Gastroesophageal sphincter (tissue), 3 donors: ENCODE measurements at regions not wholly inside any gene's neighbourhood (a gene's known extent, or its start where the extent isn't known, plus 50 kb on each side); places are given as distances from the start of the nearest gene placed in this dataset.

Experiments used
- CTCF ChIP-seq, 4 experiments: fragments of 200-600 bp in 2 of 4; fragments of 450-650 bp in 2 of 4; sonication (generic) in 1 of 4; IDR thresholded peaks; one replicate each; pipeline ENCODE4 v1.5.1; 2017 to 2019; ENCODE audit warnings: antibody characterized with exemption in 4 of 4, mild to moderate bottlenecking in 2 of 4, moderate library complexity in 2 of 4
- EP300 ChIP-seq: sonication (generic); formaldehyde crosslinking; IDR thresholded peaks from one replicate; pipeline ENCODE4 v1.6.1; 2017; ENCODE audit warnings: antibody characterized with exemption, mild to moderate bottlenecking
- POLR2A ChIP-seq, 2 donors: fragments of 450-650 bp; IDR thresholded peaks; one replicate each; pipeline ENCODE4 v1.6.1; 2017; ENCODE audit warnings: antibody characterized with exemption in 2 of 2, mild to moderate bottlenecking in 2 of 2, moderate library complexity in 1 of 2
- POLR2AphosphoS5 ChIP-seq: sonication (generic); formaldehyde crosslinking; IDR thresholded peaks from one replicate; pipeline ENCODE4 v1.6.1; 2017; ENCODE audit warnings: antibody characterized with exemption

- TF ChIP-seq EP300 (no peak), POLR2A (IDR thresholded peaks at IDR 0.05) (no peak), CTCF (IDR thresholded peaks at IDR 0.05) (no peak), POLR2AphosphoS5 (no peak)
Observed at GRCh38 chr6:110527516-110527915, 51.1 kb upstream of the SLC22A16 start.
